Activated T-helper 9 cell treated with anti-CD3 and anti-CD28 coated beads, Interleukin-2, amount 50 U/mL, for 16 hours (primary cell): ENCODE measurements at regions not wholly inside any gene's neighbourhood (a gene's known extent, or its start where the extent isn't known, plus 50 kb on each side); places are given as distances from the start of the nearest gene placed in this dataset.

Experiments used
- DNase-seq: peaks from one replicate; pipeline ENCODE4 v3.0.0-alpha.2; 2020; ENCODE audit warnings: low read depth

GRCh38 chr1:229183588-229183987, 87.3 kb upstream of the RAB4A start:
- DNase-seq, result no peak

GRCh38 chr1:229184066-229184465, 86.8 kb upstream of the RAB4A start:
- no peak for DNase-seq

- DNase-seq, result no peak
Observed at GRCh38 chr1:229185963-229186362, 84.9 kb upstream of the RAB4A start.

- DNase-seq, result no peak
Observed at GRCh38 chr1:229186373-229187056, 84.4 kb upstream of the RAB4A start.

GRCh38 chr1:229190057-229190575, 80.8 kb upstream of the RAB4A start:
- DNase-seq, result no peak

- no peak for DNase-seq
Observed at GRCh38 chr1:229191066-229191674, 79.7 kb upstream of the RAB4A start.

- DNase-seq, result no peak
Observed at GRCh38 chr1:229192031-229192430, 78.9 kb upstream of the RAB4A start.

- DNase-seq, result no peak
Observed at GRCh38 chr1:229192853-229193252, 78.1 kb upstream of the RAB4A start.

GRCh38 chr1:229194096-229194495, 76.8 kb upstream of the RAB4A start:
- no peak for DNase-seq

GRCh38 chr1:229195246-229195645, 75.7 kb upstream of the RAB4A start:
- no peak for DNase-seq

- DNase-seq, result no peak
Observed at GRCh38 chr1:229196404-229197264, 74.3 kb upstream of the RAB4A start.

- no peak for DNase-seq
Observed at GRCh38 chr1:229197265-229197585, 73.7 kb upstream of the RAB4A start.

- DNase-seq, result no peak
Observed at GRCh38 chr1:229199261-229200243, 71.4 kb upstream of the RAB4A start.

- DNase-seq, result no peak
Observed at GRCh38 chr1:229203030-229203751, 67.7 kb upstream of the RAB4A start.

- DNase-seq, result no peak
Observed at GRCh38 chr1:229203991-229204632, 66.8 kb upstream of the RAB4A start.

- no peak for DNase-seq
Observed at GRCh38 chr1:229204921-229205777, 65.8 kb upstream of the RAB4A start.

GRCh38 chr1:229205854-229206253, 65.1 kb upstream of the RAB4A start:
- no peak for DNase-seq

GRCh38 chr1:229207916-229208315, 63.0 kb upstream of the RAB4A start:
- DNase-seq, result no peak

GRCh38 chr1:229208481-229208880, 62.4 kb upstream of the RAB4A start:
- no peak for DNase-seq

- no peak for DNase-seq
Observed at GRCh38 chr1:229209386-229209785, 61.5 kb upstream of the RAB4A start.
